D721Med (cell line): ENCODE measurements at regions not wholly inside any gene's neighbourhood (a gene's known extent, or its start where the extent isn't known, plus 50 kb on each side); places are given as distances from the start of the nearest gene placed in this dataset.
"Not testable (repeated sequence)": the region's sequence is repeated elsewhere in the genome, so short reads cannot be mapped to it uniquely, and the experiment has no call there.

Source experiments
- DNase-seq: peaks from one replicate; pipeline ENCODE4 v3.0.0; 2011; ENCODE audit warnings: low spot score; ENCODE audit not compliant: insufficient read length
- FAIRE-seq: peaks from 2 replicates; lab custom pipeline; 2011; peaks lifted over from hg19 to GRCh38; lab: Jason Lieb, UNC
- CTCF ChIP-seq: IDR thresholded peaks from 2 replicates; pipeline ENCODE4 v1.5.1; 2012; ENCODE audit warnings: mild to moderate bottlenecking, control low read depth; ENCODE audit not compliant: insufficient read depth; ENCODE audit errors: missing control alignments

DNA sequence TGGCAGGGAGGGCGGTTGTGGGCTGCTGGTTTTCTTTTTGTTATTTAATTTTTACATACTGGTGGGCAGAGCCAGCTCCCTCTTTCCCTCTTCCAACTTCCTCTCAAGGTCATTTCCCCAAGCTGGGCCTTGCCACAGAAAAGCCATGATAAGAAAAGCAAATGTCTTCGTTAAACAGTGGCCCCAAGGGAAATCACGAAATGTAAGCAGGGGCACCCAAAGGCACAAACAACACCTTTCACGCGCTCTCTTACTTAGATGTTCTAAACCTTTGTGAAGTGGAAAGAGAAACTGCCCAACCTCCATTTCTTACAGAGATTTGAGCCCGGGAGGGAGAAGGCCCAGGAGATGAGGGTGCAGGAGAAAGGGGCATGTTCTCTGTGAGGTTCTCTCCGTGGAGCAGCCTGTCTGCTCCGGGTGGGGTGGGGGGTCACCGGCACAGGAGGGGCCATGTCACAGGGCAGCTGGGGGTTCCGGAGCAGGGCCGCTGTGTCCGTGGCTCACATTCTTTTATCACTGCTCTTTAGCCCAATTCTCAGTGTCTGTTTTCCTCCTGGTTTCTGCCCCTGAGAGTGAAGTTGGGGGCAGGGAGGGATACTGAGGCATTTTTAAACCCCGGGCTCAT lies 190.7 kb upstream of the GATA6 start:
- TF ChIP-seq CTCF = no peak
- FAIRE-seq = no peak

GRCh38 chr18:21979171-21979560 lies 190.2 kb upstream of the GATA6 start:
- TF ChIP-seq CTCF = no peak
- DNase-seq (no peak), FAIRE-seq (no peak)

More for the DNA sequence above, 190.7 kb upstream of the GATA6 start:
- DNase-seq = no peak

DNA sequence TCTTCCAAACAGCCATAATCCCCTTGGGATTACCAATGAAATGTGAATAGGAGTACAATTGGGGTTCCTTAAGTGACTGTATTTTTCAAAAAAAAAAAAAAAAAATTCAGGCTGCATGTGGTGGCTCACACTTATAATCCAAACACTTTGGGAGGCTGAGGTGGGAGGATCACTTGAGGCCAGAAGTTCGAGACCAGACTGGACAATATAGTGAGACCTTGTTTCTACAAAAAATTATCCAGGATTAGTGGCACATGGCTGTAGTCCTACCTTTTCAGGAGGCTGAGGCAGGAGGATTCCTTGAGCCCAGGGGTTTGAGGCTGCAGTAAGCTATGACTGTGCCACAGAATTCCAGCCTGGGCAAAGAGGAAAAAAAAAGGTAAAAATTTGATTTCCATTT lies 189.6 kb upstream of the GATA6 start:
- FAIRE-seq (no peak), DNase-seq (no peak)
- no peak for TF ChIP-seq CTCF

DNA sequence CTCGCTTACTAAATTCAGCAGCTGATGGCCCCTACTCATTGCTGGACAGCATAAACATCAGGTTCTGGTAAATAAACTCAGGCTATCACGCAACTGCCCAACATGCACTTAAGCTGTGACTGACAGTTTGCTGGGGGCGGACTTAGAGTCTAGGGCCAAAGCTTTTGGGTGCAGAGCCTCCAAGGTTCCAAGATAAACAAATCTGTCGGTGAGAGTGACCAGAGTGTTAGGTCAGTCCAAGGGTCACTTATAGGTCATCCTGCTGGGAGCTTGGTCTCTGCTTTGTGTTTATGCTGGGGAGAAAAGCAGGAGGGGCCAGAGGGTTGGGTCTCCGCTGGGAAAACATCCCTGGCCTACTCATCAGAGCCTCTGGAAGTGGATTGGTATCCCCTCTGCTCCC lies 188.6 kb upstream of the GATA6 start:
- FAIRE-seq (no peak), DNase-seq (no peak)
- TF ChIP-seq CTCF = no peak

DNA sequence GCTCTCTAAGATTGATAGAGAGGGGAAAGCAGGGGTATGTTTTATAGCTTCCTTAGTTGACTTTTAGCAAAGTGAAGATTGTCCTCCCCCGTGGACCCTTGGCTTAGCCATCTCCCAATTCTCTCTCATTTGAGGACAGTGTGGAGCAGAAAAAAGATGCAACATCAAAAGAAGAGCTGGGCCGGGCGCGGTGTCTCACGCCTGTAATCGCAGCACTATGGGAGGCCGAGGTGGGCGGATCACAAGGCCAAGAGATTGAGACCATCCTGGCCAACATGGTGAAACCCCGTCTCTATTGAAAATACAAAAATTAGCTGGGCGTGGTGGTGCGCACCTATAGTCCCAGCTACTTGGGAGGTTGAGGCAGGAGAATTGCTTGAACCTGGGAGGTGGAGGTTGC lies 187.9 kb upstream of the GATA6 start:
- FAIRE-seq, DNase-seq: not testable (repeated sequence)

GRCh38 chr18:21991081-21991534 lies 178.3 kb upstream of the GATA6 start:
- FAIRE-seq = no peak
- no peak for TF ChIP-seq CTCF
- DNase-seq = no peak

DNA sequence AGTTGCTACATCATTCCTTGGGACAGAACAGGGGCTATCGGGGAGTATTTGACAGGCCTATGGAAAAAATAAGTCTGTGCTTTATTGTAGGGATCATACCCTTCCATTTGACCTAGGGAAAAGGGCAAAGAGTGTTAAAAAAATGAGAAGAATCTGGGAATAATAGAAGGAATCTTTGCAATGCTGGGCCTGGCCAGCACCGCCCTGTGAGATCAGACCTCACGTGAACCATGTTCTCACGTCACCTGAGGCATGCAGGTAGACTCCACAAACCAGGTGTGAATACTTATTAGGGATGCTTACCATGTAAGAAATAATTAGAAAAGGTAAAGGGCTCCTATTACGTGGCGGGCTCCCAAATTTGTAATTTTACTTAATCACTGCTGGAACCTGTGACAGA lies 177.5 kb upstream of the GATA6 start:
- TF ChIP-seq CTCF = no peak
- DNase-seq = no peak
- FAIRE-seq = no peak
